ENCODE measurements at regions not wholly inside any gene's neighbourhood (a gene's known extent, or its start where the extent isn't known, plus 50 kb on each side); places are given as distances from the start of the nearest gene placed in this dataset.

DNA sequence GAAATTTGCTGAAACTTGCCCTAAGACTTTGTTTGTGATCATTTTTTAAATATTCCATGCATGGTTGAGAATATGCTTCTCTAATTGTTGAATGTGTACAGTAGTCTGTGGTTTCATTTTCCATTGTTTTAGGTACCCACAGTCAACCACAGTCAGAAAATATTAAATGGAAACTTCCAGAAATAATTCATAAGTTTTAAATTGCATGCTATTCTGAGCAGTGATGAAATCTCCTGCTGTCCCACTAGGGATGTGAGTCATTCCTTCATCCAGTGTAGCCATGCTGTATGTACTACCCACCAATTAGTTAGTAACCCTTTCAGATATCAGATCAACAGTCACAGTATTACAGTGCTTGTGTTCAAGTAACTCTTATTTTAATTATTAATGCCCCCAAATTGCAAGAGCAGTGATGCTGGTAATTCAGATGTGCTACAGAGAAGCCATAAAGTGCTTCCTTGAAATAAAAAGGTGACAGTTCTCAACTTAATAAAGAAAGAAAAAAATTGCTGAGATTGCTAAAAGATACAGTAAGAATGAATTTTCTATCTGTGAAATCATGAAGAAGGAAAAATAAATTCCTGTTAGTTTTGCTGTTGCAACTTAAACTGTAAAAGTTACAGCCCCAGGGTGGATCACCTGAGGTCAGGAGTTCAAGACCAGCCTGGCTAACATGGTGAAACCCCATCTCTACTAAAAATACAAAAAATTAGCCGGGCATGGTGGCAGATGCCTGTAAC lies 79.9 kb upstream of the FBXL17 start:
- TF ChIP-seq POLR2AphosphoS5 (IDR thresholded peaks at IDR 0.05; ENCODE audit: low read depth), result no peak
- TF ChIP-seq CTCF (IDR thresholded peaks at IDR 0.05; ENCODE audit: insufficient read depth, low read length), result no peak
- no peak for TF ChIP-seq GABPA (IDR thresholded peaks at IDR 0.05; ENCODE audit: low read depth)
- no peak for TF ChIP-seq SPI1 (IDR thresholded peaks at IDR 0.05; ENCODE audit: borderline replicate concordance, low read depth)
- no peak for TF ChIP-seq REST (IDR thresholded peaks at IDR 0.05; ENCODE audit: insufficient replicate concordance, low read depth)

Measured in HL-60 (cell line).